ENCODE measurements at regions not wholly inside any gene's neighbourhood (a gene's known extent, or its start where the extent isn't known, plus 50 kb on each side); places are given as distances from the start of the nearest gene placed in this dataset.
"Not testable (repeated sequence)": the region's sequence is repeated elsewhere in the genome, so short reads cannot be mapped to it uniquely, and the experiment has no call there.

DNA sequence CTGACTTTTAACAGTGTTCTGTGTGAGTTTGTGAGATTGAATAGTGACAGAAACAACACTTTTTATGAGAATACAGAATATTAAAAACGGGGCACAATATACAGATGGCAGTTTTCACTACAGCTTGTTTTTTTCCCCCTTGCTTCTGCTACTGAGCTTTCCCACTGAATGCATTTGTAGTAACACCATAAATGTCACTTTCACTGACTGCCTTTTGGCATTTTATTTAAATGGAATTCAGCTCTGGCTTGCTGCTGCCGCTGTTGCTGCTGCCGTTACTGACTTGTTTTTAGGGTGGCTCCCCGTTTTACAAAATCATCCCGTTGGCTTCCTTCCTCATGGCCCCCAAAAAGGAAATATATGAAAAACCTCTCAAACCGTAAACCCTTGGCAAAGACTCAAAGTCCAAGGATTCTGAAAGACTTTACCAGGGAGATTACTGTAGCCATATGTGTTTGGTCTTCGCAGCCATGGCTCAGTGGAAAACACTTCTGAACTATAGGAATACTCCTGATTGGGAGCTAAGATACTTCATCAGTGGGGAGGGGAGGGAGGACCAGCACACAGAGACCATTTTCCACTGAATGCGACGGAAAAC, 151.0 kb downstream of the NUF2 start:
- DNase-seq (ENCODE audit: low read depth): no peak

DNA sequence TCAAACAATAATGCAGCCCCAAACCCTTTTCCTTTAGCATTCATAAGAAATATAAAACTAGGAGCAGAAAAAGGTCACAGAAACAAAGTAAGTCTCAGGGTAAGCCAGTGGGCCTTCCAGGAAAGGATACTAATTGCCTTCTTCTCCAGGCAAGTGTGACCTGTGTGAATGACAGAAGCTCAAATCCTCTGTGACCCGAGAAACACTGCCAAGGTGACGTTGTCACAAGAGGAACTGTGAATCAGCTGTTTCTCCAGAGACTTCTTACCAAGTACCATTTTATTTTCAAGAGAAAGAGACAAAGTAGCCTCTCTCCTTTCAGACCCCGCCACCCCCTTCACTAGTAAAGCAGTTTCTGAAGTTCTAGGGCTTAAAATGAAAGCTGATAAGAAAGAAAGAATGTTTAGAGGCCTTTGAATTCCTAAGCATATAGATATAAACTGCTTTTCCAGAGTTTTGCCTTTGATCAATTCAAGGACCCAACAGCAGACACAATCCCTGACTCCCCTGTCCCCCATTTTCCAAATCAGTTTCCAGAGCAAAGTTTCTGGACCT, 155.6 kb downstream of the NUF2 start:
- no peak for DNase-seq (ENCODE audit: low read depth)

DNA sequence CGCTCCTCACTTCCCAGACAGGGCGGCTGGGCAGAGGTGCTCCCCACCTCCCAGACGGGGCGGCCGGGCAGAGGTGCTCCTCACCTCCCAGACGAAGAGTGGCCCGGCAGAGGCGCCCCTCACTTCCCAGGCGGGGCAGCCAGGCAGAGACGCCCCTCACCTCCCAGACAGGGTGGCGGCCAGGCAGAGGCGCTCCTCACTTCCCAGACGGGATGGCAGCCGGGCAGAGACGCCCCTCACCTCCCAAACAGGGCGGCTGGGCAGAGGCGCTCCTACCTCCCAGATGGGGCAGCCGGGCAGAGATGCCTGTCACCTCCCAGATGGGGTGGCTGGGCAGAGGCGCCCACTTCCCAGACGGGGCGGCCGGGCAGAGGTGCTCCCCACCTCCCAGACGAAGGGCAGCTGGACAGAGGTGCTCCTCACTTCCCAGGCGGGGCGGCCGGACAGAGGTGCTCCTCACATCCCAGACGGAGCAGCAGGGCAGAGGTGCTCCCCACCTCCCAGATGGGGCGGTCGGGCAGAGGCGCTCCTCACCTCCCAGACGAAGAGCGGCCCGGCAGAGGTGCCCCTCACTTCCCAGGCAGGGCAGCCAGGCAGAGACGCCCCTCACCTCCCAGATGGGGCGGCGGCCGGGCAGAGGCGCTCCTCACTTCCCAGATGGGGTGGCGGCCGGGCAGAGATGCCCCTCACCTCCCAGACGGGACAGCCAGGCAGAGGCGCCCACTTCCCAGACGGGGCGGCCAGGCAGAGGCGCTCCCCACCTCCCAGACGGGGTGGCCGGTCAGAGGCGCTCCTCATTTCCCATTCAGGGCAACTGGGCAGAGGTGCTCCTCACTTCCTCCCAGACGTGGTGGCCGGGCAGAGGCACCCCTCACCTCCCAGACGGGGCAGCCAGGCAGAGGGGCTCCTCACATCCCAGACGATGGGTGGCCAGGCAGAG, 176.9 kb downstream of the NUF2 start:
- not testable (repeated sequence) for DNase-seq (ENCODE audit: low read depth)

DNA sequence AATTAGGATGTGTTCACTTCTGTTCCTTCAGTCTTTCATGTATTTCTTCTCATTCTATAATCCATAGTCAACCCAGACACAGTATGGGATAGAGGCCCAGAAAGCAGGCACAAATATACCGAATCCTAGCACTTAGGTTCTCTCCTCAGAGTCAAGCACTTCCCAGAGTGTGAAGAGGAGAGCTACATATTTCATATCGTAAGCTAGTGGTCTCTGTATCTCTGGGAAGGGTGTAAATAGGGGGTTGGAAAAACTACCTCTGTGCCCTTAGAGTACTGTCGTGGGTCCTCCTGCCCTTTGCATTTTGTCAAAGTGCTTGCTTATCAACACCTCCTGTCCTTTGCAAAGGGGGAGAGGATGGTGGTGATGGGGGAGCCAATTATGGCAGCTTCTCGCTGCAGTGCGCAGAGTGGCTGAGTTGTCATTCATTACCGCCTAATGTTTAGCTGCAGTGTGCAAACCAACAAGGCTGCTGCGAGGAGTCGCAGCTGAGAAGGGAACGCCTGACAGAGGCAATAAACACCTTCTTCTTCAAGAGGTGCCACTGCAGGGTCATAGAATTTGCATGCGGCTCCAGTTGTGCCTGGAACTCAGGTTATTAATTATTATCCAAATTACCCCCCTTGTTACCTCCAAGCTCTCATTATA, 182.7 kb downstream of the NUF2 start:
- DNase-seq (ENCODE audit: low read depth): no peak

DNA sequence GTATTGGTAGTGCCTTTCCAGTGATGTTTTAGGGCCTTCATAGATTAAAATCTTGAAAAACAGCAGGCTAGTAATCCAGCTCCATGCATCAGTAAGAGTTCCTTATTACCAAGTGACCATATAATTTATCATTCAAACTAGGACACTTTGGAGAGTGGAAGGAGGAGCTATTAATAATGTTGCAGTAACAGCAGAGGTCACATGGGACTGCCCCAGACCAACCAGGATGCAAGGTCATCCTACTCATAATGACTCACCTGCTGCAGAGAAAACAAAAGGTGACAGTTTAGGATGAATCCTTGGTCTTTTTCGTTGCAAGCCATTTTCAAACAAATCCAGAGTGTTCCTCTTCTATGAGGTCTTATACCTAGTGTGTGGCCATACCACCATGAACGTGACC, 187.4 kb downstream of the NUF2 start:
- no peak for DNase-seq (ENCODE audit: low read depth)

DNA sequence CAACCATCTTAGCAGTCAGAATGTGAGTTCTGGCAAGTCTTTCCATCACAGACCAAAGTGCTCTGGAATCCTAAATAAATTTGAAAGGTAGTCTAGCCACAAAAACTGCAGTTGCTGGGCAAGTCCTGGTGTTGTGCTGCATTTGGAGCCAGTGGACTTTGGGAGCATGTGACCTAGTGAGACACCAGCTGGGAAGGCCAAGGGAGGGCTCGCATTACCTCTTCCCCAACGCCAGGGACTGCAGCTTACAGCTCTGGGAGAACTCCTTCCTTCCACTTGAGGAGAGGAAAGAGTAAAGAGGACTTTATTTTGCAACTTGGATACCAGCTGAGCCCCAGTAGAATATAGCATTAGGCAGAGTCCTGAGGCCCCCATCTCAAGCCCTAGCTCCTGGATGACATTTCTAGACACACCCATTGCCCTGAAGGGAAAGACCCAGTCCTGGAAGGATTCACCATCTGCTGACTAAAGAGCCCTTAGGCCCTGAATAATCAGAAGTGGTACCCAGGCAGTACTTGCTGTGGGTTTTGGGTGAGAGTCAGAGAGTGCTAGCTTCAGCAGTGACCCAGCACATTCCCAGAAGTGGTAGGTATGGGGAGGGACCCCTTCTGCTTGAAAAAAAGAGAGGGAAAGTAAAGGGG, 190.7 kb downstream of the NUF2 start:
- no peak for DNase-seq (ENCODE audit: low read depth)

DNA sequence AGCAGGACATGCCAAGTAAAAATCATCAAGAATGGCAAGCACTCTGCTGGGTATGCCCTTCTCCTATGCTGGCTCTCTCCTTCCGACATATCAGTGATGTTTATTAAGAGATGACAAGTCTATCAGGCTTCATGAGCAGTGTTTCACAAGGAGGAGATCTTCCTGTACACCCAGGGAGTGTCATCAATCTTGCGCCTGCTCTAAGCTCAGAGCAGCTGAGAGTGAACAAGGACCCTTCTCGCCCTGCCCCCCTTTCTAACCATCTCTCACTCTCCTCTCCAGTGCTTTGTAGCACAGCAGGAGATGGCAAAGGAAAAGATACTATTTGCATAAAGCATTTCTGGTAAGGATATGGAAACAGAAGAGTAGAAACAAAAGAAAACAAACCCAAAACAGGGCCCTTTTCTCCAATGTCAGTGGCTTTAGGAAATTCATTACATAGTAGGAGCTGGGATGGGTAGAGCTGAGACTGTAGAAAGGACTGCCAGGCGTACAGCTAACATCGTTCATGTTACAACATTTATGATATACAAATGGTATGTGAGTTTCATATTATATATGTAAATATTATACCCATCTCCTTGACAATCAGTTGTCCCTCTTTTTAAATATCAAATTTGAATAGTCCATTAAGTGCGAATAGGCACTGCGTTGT, 201.7 kb downstream of the NUF2 start:
- no peak for DNase-seq (ENCODE audit: low read depth)

DNA sequence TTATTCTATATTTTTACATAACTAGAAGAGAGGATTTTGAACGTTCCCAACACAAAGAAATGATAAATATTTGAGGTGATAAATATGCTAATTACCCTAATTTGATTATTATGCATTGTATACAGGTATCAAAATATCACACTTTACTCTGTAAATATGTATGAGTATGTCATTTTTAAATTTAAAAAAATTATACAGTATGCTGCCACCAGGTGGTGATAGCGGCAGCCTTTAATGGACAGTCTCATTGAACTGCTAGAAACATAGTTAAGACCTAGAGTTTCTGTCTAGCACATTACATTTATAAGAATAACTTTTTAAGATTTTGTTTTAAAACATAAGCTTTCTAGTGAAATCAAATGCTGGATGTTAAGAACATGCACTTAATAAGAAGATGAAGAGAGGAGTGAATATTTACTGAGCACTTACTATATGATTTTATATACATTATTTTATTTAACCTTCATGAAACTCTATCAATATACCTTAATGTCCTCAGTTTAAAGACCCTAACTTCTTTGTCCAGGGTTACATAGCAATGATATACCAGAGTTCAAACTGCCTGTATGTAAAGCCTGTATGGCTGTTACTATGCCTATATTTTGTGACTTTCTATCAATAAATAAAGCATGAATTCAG, 207.1 kb downstream of the NUF2 start:
- DNase-seq (ENCODE audit: low read depth): no peak

DNA sequence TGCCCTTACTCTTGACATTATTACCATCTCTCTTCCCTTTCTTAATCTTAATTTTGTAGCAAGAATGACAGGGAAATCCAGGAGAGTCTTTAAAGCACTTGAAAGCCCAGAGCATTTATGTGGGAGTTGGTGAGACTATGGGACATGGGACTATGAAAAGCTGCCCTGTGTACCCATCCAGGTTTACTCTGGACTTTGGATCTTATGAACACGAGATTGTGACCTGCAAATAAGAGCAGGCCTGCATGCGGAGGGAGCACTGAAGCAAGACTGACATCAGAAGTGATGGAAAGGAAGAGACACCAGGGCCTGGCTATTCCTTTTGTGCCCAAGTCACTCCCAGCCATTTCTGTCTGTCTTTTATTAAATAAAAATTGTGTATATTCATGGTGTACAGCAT, 209.6 kb downstream of the NUF2 start:
- DNase-seq (ENCODE audit: low read depth): no peak

DNA sequence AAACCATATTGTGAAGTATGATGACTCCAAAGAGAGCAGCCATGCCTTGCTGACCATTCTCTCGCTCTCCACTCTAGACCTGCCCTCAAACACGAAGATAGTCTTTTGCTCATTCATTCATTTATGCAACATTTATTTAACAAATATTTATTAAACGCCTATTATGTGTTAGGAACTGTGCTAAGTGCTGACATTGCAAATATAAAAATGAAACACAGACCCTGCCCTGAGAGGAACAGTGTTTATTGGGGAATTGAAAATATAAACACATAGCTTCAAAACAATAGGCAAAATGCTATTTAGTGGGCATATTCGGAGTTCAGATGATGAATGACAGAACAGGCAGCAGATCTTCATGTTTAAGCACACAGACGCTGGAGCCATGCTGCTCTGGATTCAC, 213.6 kb downstream of the NUF2 start:
- no peak for DNase-seq (ENCODE audit: low read depth)

DNA sequence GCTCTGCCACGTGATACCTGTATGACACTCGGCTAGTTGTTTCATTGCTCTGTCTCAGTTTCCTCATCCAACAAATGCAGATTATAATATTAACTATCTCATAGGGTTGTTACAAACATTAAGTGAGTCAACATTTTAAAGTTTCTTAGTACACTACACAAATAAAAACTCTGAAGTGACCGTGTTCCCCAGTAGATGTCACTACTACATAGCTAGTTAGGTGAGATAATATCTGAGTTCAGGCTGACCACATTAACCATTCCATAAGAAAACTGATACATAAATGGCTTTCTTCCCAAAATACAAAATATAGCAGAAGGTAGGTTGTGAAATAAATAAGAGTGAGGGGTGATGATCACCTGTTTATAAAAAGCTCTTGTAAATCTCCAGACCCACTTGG, 214.1 kb downstream of the NUF2 start:
- DNase-seq (ENCODE audit: low read depth): no peak

DNA sequence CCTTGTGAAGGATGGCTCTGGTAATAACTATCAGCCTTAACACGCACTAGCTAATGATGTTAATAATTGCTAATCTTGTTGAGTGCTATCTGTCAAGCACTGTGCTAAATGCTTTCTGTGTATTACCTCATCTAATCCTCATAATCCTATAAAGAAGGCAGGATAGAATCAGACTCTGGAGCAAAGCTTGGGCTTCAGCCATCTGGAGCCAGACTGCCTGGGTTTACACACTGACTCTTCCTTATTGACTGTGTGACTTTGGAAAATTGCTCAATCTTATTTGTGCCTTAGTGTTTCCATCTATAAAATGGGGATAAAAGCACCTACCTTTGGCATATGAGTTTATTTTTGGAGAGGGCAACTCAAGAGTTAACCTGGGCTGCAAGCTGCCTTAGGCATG, 216.1 kb downstream of the NUF2 start:
- DNase-seq (ENCODE audit: low read depth): no peak

DNA sequence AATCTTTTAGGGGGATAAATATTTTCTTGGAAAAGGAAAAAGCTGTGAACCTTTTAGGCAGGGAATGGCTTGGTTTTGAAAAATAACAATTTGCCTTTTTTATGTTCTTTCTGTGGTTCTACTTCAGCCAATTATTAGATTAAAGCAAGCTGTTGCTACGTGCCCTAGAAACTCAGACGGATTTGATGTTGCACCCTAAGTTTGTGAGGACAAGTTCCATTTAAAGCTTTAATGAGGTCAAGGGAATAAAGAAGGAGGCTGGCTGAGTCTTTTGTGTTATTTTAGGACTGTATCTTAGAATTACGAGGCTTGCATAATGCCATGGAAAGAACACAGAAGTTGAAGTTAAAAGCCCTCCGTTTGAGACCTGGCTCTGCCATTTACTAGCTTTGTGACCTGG, 216.9 kb downstream of the NUF2 start:
- DNase-seq (ENCODE audit: low read depth): no peak

DNA sequence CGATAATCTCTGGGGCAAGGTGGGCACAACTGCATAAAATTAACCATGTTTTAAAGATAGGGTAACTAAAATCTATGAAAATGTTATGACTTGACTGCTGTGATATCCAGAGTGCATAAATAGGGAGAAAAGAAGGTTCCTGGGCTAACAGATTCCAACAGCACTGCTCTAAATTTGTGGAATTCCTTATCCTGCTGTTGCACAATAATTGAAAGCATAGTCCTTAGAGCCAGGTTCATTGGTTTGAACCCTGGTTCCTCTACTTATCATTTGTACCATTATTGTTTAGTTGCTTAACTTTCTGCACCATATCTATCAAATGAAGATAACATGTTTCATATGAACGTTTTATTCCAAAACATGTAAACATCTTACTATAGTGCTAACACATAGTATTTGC, 219.0 kb downstream of the NUF2 start:
- no peak for DNase-seq (ENCODE audit: low read depth)

DNA sequence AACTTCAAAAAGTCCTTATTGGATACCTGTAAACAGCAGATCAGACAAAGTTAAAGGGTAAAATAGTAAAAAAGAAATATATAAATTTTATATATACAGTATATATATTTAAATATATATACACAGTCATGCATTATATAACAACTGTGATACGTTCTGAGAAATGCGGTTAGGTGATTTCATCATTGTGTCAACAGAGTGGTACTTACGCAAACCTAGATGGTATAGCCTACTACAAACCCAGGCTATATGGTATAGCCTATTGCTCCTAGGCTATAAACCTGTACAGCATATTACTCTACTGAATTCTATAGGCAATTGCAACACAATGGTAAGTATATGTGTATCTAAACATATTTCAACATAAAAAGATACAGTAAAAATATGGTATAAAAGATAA, 222.7 kb downstream of the NUF2 start:
- DNase-seq (ENCODE audit: low read depth): no peak

DNA sequence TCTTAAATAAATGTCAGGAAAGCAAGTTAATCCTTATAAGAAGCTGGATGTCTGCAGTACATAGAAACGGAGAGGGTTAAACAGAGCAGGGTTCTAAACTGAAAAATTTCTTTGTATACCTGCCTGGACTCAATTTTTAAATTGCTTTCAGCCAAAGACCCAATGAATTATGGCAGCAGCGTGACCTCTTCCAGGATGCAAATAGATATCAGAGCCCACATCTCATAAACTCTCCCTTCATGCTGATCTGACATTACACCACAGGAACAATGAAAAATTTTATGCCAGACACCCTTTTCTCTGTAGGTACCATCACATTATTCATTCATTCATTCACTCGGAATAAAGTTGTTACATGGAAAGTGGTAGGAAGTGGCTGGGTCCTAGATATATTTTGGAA, 236.4 kb downstream of the NUF2 start:
- no peak for DNase-seq (ENCODE audit: low read depth)

DNA sequence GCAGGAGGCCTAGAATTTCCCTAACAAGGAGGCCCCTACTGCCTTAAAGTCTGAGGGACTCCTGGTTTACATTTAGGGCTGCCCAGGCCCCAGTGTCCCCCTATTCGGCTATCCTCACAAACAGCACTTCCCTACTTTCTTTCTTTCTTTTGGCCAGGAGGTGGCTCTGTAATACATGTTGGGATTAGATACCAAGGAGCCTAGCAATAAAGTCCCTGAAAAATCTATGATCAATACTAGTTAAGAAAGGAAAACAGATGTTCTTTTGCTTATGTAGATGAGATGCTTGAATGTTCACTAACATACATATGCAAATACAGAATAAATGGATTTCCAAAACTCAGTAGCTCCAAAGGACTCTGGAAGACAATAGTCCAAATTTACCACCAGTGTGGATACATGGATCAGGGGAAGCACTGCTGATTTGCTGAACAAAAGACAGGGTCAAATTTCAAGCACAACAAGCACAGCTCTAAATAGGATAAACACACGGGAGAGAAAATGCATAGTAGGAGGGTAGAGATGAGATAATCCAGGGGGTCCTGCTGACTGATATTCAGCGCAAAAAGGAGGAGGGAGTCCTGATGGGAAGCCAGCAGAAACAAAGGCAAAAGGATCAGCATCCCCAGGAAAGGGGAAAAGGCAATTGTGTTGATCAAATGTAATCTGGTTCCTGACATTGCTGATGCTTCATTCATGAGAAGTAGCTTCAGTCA, 240.0 kb downstream of the NUF2 start:
- DNase-seq (ENCODE audit: low read depth): no peak

DNA sequence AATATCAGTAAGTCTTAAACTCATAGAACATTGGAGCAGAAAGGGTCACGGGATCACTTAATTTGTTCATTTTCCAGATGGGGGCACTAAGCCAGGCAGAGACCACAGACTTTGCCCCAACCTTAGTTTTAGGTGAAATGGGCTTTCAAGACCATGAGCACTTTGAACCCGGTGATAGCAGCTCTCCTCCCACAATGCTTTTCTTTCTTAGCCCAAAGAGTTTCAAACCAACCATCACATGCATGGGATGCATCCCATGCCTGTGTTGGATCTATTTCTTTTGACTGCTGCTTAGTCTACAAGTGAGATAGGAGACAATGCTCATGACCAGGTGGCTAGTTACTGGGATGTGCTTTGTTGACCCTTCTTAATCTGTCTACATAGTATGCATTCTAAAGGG, 240.6 kb downstream of the NUF2 start:
- no peak for DNase-seq (ENCODE audit: low read depth)

DNA sequence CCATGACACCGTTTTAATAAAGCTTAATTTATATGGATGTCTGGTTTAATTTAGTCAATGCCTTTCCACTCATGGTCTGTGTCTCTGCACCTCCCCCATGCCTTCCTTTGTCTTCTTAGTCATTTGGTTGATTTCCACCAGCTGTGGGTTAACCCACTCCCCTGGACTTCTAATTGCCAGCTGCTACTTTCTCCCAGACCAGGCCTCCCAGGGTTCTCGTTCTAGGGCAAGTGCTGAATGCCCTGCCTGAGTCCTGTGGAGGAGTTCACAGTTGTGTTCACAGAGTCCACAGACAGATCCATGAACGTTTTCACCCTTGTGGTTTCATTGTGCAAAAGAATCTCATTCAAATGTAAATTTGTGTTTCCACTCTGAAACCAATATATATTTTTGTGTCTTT, 243.4 kb downstream of the NUF2 start:
- no peak for DNase-seq (ENCODE audit: low read depth)

DNA sequence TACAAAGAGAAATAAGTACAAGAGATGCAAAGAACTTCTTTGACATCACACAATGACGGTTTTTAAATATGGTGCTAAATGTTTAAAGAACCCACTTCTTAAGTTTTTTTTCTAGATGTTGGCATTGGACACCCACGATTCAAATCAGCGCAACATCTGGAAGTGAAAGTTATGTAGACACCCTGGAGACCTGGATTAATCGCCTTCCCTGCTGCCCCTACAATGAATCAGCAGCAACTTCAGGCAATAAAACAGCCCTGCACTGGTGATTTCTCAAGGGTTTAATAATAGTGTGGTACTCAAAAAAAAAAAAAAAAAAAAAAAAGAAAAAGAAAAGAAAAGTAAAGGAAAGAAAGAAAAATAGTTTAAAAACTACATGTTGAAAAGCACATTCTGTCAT, 248.3 kb downstream of the NUF2 start:
- no peak for DNase-seq (ENCODE audit: low read depth)

DNA sequence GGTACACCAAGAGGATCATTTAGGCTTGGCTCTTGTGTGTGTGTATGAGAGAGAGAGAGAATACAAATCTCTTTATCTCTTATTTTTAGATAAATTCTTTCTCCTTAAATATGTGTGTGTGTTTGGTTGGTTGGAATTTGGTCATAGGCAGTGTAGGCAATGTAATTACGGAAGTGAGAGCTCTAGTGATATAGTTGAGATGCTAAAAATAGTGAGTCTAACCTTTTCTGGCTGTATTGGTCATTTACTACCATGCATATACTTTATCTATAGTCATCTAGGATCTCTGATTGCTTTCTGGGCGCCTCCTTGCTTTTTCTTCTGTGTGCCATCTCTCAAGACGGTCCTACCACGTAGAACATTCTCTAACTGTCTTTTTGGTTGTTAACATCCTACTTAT, 250.2 kb downstream of the NUF2 start:
- no peak for DNase-seq (ENCODE audit: low read depth)
